Activated CD8-positive, alpha-beta memory T cell treated with anti-CD3 and anti-CD28 coated beads, Interleukin-2, amount 50 U/mL, for 48 hours (primary cell): ENCODE measurements at regions not wholly inside any gene's neighbourhood (a gene's known extent, or its start where the extent isn't known, plus 50 kb on each side); places are given as distances from the start of the nearest gene placed in this dataset.
"Not testable (repeated sequence)": the region's sequence is repeated elsewhere in the genome, so short reads cannot be mapped to it uniquely, and the experiment has no call there.

Source experiments
- DNase-seq: peaks from one replicate; pipeline ENCODE4 v3.0.0-alpha.2; 2020

GRCh38 chr11:69572861-69573260 is 68.1 kb upstream of the CCND1 start:
- no peak for DNase-seq

GRCh38 chr11:69573761-69574607 is 67.0 kb upstream of the CCND1 start:
- DNase-seq = peak; percentile 18

DNA sequence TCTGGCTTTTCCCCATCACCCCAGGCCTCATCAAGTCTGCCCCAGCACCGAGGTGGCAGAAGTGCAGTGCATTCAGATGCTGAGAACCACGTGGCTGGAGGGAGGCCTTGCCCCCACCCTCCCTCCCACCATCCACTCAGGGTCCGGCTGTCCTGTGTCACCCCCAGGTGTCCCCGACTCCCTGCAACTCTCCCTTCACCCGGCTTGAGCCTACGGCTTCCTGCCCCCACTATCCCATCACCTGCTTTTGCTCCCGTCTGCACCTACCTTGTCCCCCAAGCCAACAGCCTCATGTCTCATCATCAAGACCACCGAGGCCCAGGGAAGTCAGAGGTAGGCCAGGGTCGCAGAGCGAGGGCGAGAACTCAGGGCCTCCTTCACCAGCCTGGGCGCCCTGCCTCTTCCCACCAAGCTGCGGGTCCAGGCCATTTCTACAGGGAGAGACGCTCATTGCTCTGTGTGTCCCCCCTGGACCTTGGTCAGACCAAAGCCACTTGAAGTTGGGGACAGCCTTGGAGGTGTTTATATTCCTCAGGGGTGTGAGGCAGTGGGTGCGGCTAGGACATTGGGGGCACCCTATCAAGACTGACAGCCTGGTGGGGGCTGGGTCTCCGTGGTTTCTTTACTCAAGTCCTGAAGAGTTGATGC is 66.2 kb upstream of the CCND1 start:
- DNase-seq = peak; percentile 37

DNA sequence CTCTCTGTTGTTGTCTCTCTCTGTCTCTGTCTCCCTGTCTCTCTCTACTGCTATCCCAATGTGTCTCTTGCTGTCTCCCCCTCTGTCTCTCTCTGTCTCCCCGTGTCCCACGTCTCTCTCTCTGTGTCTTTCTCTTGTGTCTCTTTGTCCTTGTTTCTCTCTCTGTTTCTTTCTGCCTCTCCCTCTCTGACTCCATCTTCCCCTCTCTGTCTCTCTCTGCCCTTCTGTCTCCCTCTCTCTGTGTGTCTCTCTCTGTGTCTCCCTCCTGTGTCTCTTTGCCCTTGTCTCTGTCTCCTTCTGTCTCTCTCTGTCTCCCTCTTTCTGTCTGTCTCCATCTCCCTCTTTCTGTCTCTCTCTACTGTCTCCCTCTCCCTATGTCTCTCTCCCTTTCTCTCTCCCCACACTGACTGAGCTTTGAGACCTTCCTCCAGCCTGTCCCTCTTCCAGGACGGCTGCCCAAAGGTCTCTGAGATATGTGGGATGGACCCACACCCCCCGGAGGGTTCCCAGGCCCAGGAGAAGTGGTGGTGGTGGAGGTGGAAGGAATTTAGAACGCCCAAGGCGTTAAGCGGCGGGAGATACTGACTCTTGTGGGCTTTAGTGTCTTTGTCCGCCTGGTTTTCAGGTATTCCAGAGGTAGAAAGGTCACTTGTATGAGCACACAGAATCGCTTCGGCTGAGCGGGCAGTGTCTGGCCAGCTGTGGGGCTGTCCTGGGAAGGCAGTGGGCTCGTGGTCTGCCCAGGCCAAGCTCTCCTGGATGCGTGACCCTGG is 65.5 kb upstream of the CCND1 start:
- peak; percentile 15 for DNase-seq

DNA sequence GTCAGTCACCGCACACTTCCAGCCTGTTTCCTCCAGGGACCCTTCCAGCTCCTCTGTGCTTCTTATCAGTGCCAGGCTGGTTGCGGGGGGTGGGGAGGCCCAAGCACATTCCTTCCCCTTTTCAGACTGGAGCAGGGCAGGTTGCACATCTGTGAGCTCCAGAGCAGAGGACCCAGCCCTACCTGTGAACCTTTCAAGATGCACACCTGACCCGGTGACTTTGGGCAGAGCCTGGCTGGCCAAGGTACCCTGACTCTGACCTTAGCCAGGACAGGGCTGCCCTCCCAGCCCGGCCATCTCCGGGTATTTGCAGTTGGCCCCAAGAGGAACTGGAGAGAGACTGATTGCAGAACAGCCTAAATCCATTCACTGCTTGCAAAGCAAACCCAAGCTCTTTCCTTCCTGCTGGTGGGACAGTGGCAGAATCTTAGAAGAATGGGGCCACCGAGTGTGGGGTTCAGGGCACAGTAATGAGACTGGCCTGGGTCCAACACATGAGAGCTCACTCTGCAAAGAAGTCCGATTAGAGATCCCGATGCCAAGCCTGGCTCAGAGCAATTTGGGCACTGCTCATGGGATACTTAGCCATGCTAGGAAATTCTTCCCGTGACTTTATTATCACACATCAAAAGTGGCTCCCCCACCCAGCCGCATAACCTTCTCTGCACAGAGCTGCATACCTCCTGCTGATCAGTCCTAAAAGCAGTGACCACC is 64.7 kb upstream of the CCND1 start:
- peak; percentile 28 for DNase-seq

DNA sequence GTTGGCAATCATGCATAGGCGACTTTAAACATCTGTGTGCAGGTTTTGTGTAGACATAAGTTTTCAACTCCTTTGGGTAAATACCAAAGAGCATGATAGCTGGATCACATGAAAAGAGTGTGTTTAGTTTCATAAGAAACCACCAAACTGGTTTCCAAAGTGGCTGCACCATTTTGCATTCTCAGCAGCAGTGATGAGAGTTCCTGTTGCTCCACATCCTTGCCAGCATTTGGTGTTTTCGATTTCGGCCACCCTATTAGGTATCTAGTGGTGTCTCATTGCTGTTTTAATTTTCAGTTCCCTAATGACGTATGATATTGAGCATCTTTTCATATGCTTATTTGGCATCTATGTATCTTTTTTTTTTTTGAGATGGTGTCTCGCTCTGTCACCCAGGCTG is 62.8 kb upstream of the CCND1 start:
- DNase-seq = peak; percentile 6

DNA sequence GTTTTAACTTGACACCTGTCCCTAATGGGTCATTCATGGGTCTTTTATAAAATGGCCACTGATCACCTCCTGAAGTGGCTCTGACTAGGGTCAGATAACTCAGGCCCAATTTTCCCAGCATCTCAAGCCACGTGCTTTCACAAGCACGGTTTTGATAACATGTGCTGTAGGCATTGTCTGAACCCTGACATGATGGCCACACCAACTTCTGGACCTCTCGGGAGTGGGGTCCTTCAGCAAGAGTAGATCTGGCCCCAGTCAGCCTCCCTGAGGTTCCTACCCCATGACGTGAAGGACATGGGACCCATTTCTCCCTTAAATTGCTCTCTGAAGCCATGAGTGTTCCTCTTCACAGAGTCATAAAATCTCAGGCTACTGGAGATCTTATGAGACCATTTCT is 60.4 kb upstream of the CCND1 start:
- DNase-seq = no peak

DNA sequence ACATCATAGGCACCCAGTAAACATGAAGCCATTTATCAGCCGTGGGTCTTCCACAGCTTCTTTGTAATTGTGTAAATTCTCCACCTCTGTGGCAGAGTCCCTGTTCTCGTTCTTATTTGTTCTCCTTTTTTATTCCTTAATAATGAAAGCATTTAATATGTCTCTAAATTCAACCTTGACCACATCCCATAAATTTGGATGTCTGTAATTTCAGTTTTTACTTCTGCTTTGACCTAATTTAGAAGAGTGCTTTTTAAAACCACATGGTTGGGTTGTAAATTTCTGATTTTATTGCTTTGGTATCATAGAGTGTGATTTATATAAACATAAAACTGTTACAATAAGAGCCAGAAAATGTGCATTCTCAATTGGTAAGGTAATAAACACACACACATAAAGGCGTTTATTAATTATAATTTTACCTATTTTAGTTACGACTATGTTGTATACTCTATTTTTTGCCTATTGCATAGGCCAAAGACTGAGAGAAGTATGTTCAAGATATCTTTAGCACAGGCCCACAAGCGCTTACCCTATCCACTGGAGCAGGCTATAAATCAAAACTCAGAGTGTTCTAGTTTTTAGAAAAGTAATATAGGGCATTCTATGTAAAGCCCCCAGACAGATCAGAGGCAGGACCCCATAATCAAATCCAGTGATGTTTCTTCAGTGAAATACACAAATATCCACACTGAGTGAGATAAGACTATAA is 58.0 kb upstream of the CCND1 start:
- DNase-seq = no peak

GRCh38 chr11:69584160-69584559 is 56.8 kb upstream of the CCND1 start:
- no peak for DNase-seq

DNA sequence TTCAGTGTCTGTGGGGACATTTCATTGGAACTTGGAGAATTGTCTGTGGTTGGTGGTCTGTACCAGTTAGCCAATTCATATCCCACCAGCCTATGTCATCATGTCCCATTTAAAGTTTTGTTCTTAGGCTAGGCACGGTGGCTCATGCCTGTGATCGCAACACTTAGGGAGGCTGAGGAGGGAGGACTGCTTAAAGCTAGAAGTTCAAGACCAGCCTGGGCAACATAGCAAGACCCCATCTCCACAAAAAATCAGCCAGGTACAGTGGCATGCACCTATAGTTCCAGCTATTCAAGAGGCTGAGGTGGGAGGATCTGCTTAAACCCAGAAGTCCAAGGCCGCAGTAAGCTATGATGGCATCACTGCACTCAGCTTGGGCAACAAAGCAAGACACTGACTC is 55.6 kb upstream of the CCND1 start:
- DNase-seq = no peak

- DNase-seq = no peak
Measured at GRCh38 chr11:69587454-69588090, 53.4 kb upstream of the CCND1 start.

GRCh38 chr11:69588270-69588669 is 52.7 kb upstream of the CCND1 start:
- no peak for DNase-seq

GRCh38 chr11:69590088-69590487 is 50.9 kb upstream of the CCND1 start:
- DNase-seq = not testable (repeated sequence)
